ENCODE measurements at regions not wholly inside any gene's neighbourhood (a gene's known extent, or its start where the extent isn't known, plus 50 kb on each side); places are given as distances from the start of the nearest gene placed in this dataset.

- DNase-seq (ENCODE audit: low read depth) = no peak
- TF ChIP-seq, protein P1, sequence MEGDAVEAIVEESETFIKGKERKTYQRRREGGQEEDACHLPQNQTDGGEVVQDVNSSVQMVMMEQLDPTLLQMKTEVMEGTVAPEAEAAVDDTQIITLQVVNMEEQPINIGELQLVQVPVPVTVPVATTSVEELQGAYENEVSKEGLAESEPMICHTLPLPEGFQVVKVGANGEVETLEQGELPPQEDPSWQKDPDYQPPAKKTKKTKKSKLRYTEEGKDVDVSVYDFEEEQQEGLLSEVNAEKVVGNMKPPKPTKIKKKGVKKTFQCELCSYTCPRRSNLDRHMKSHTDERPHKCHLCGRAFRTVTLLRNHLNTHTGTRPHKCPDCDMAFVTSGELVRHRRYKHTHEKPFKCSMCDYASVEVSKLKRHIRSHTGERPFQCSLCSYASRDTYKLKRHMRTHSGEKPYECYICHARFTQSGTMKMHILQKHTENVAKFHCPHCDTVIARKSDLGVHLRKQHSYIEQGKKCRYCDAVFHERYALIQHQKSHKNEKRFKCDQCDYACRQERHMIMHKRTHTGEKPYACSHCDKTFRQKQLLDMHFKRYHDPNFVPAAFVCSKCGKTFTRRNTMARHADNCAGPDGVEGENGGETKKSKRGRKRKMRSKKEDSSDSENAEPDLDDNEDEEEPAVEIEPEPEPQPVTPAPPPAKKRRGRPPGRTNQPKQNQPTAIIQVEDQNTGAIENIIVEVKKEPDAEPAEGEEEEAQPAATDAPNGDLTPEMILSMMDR (conservative IDR thresholded peaks at IDR 0.05; ENCODE audit: low read depth, low read length) = no peak
- no peak overlapping the region for H3K4me3 ChIP-seq (ENCODE audit: low read length)
Measured at GRCh38 chr4:60500810-60501209, 699.3 kb upstream of the ADGRL3 start.

DNA sequence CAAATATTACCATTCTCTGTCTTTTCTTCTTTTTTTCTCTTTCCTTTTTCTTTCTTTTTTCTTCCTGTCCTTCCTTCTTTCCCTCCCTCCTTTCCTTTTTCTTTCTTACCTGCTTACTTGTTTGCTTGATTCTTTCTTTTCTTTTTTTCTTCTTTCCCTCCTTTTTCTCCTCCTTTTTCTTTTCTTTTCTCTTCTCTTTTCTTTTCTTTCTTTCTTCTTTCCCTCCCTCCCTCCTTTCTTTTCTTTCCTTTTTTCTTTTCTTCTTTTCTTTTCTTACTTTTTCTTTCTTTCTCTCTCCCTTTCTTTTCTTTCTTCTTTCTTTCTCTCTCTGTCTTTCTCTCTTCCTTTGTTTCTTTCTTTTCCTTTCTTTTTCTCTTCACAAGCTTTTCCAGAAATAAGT is 697.4 kb upstream of the ADGRL3 start:
- H3K4me3 ChIP-seq (ENCODE audit: low read length) = no peak overlapping the region
- TF ChIP-seq, protein P1 (conservative IDR thresholded peaks at IDR 0.05; ENCODE audit: low read depth, low read length) = no peak

DNA sequence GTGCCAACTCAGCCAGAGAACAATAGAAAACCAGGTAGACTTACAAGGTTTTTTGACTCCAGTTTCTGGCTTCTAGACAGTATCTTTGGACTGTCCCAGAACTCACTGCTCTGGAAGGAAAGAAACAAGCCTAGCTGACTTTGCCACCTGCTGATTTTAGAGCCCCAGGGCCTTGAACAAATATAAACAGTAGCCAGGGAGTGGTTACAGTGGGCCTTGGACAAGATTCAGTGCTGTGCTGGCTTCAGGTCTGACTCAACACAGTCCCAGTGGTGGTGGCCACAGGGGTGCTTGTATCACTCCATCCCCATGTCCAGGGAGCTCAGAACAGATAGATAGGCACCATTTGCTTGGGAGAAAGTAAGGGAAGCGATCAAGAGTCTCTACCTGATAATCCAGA is 694.1 kb upstream of the ADGRL3 start:
- no peak overlapping the region for H3K4me3 ChIP-seq (ENCODE audit: low read length)
- TF ChIP-seq, protein P1 (conservative IDR thresholded peaks at IDR 0.05; ENCODE audit: low read depth, low read length) = no peak
- DNase-seq (ENCODE audit: low read depth) = no peak

More for the DNA sequence above, 697.4 kb upstream of the ADGRL3 start:
- no peak for DNase-seq (ENCODE audit: low read depth)

DNA sequence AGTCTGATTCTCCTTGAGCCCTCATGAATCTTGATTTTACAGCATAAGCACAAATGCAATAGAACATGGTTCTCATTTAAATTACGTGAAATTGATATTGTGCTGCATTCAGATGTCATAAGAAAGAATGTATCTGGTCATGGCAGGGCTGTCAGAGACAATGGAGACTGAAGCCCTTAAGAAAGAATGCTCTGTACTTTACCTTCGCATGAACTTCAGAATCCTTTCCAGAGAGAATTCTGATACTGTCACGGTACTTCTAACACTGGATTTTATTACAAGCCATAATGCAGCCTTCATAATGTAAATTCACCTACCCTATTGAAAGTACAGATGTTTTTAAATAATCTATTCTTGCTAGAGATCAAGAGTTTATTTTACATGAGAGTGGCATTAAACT is 677.9 kb upstream of the ADGRL3 start:
- TF ChIP-seq, protein P1 (conservative IDR thresholded peaks at IDR 0.05; ENCODE audit: low read depth, low read length) = no peak
- H3K4me3 ChIP-seq (ENCODE audit: low read length) = no peak overlapping the region
- no peak for DNase-seq (ENCODE audit: low read depth)

- no peak overlapping the region for H3K4me3 ChIP-seq (ENCODE audit: low read length)
- DNase-seq (ENCODE audit: low read depth) = no peak
- TF ChIP-seq, protein P1 (conservative IDR thresholded peaks at IDR 0.05; ENCODE audit: low read depth, low read length) = no peak
Measured at GRCh38 chr4:60531776-60532379, 668.2 kb upstream of the ADGRL3 start.

- no peak overlapping the region for H3K4me3 ChIP-seq (ENCODE audit: low read length)
- TF ChIP-seq, protein P1 (conservative IDR thresholded peaks at IDR 0.05; ENCODE audit: low read depth, low read length) = no peak
- DNase-seq (ENCODE audit: low read depth) = no peak
Measured at GRCh38 chr4:60544981-60545380, 655.1 kb upstream of the ADGRL3 start.

DNA sequence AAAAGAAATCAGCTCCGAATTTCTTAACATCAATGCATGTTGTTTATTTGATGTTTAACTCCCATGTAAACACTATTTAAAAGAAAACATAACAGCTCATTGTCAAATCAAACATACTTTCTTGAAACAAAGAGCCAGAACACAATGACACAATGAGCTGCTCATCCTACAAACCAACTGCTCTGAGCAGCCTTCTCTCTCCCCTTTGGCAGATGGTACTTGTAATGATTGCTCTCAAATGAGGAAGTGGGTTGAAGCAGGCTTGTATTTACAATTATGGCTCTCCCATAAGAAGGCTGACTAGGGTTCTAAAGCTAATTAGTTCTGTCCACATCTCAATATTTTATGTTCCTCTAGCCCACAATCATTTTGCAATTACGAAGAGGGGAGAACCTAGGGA is 637.8 kb upstream of the ADGRL3 start:
- TF ChIP-seq, protein P1 (conservative IDR thresholded peaks at IDR 0.05; ENCODE audit: low read depth, low read length) = no peak

More for the DNA sequence above, 637.8 kb upstream of the ADGRL3 start:
- DNase-seq (ENCODE audit: low read depth) = no peak
- H3K4me3 ChIP-seq (ENCODE audit: low read length) = no peak overlapping the region

Data from retinal pigment epithelial cell (primary cell).